Smooth muscle cell (in vitro differentiated cells): ENCODE measurements at regions not wholly inside any gene's neighbourhood (a gene's known extent, or its start where the extent isn't known, plus 50 kb on each side); places are given as distances from the start of the nearest gene placed in this dataset.

ENCODE experiments used
- DNase-seq: peaks from one replicate; lab custom pipeline; 2025; ENCODE audit not compliant: unreplicated experiment; lab: John Stamatoyannopoulos, UW
- H2AFZ ChIP-seq: fragments of 200-600 bp; sonication (generic); 2 replicates; pipeline ENCODE4 v1.6.0; 2016; ENCODE audit warnings: antibody characterized with exemption, low read depth, mild to moderate bottlenecking
- H3F3A ChIP-seq: fragments of 200-600 bp; sonication (generic); 2 replicates; pipeline ENCODE4 v1.6.0; 2017; ENCODE audit warnings: antibody characterized with exemption, low read depth
- H3K27ac ChIP-seq: fragments of 200-600 bp; sonication (generic); 2 replicates; pipeline ENCODE4 v1.5.1; 2016; ENCODE audit warnings: low read depth, mild to moderate bottlenecking
- H3K27me3 ChIP-seq: fragments of 200-600 bp; sonication (generic); 2 replicates; pipeline ENCODE4 v1.6.1; 2016; ENCODE audit warnings: low read depth, mild to moderate bottlenecking
- H3K36me3 ChIP-seq: fragments of 200-600 bp; sonication (generic); 2 replicates; pipeline ENCODE4 v1.5.1; 2016; ENCODE audit warnings: low read depth
- H3K4me1 ChIP-seq: fragments of 200-600 bp; sonication (generic); 2 replicates; pipeline ENCODE4 v1.5.1; 2016; ENCODE audit warnings: low read depth
- H3K4me2 ChIP-seq: fragments of 200-600 bp; sonication (generic); 2 replicates; pipeline ENCODE4 v1.6.0; 2016; ENCODE audit warnings: mild to moderate bottlenecking
- H3K4me3 ChIP-seq: fragments of 200-600 bp; sonication (generic); 2 replicates; pipeline ENCODE4 v1.5.1; 2016; ENCODE audit warnings: mild to moderate bottlenecking
- H3K79me2 ChIP-seq: fragments of 200-600 bp; sonication (generic); 2 replicates; pipeline ENCODE4 v1.6.0; 2016; ENCODE audit warnings: low read depth, mild to moderate bottlenecking
- H3K9ac ChIP-seq: fragments of 200-600 bp; sonication (generic); 2 replicates; pipeline ENCODE4 v1.6.0; 2016; ENCODE audit warnings: low read depth
- H3K9me3 ChIP-seq: fragments of 200-600 bp; sonication (generic); replicated peaks from 2 replicates; pipeline ENCODE4 v1.5.1; 2016; ENCODE audit warnings: low read depth
- H4K20me1 ChIP-seq: fragments of 200-600 bp; sonication (generic); 2 replicates; pipeline ENCODE4 v1.6.0; 2016; ENCODE audit warnings: low read depth
- CTCF ChIP-seq: fragments of 200-600 bp; sonication (generic); IDR thresholded peaks from 2 replicates; pipeline ENCODE4 v1.5.1; 2017; ENCODE audit warnings: borderline replicate concordance, mild to moderate bottlenecking, antibody characterized with exemption; ENCODE audit not compliant: insufficient read depth, poor library complexity, severe bottlenecking
- WGBS: methylation state at CpG from one replicate; pipeline ENCODE4 v1.1.7; 2016; ENCODE audit warnings: low lambda C conversion rate; 5-methylcytosine and 5-hydroxymethylcytosine counted together

GRCh38 chr15:89395461-89395871 lies 60.8 kb upstream of the POLG start:
- H3K27me3 ChIP-seq, result peaks cover 92% of the 10 kb centered on the region

GRCh38 chr15:89395031-89395430 lies 60.4 kb upstream of the POLG start:
- Histone ChIP-seq H3F3A (no peaks in the 10 kb centered on the region), H3K36me3 (no peaks in the 10 kb centered on the region), H3K9me3 (no peaks in the 10 kb centered on the region), H3K4me1 (peaks cover 29% of the 10 kb centered on the region), H3K27ac (no peak overlapping the region), H2AFZ (no peak overlapping the region), H3K9ac (no peak overlapping the region), H3K4me3 (no peak overlapping the region), H3K27me3 (peaks cover 92% of the 10 kb centered on the region), H3K79me2 (no peaks in the 10 kb centered on the region), H3K4me2 (no peak overlapping the region), H4K20me1 (no peaks in the 10 kb centered on the region)
- 76% methylated on average over 2 of the region's 2 CpGs for WGBS
- no peak for DNase-seq
- no peak for TF ChIP-seq CTCF

More at GRCh38 chr15:89395461-89395871, 60.8 kb upstream of the POLG start:
- H3K4me1 ChIP-seq, result peaks cover 28% of the 10 kb centered on the region
- H3K4me2 ChIP-seq, result no peak overlapping the region
- H3K9ac ChIP-seq, result no peak overlapping the region
- H3K36me3 ChIP-seq, result no peaks in the 10 kb centered on the region
- H4K20me1 ChIP-seq, result no peaks in the 10 kb centered on the region
- H2AFZ ChIP-seq, result no peak overlapping the region
- H3K27ac ChIP-seq, result no peak overlapping the region
- no peaks in the 10 kb centered on the region for H3F3A ChIP-seq
- no peak overlapping the region for H3K4me3 ChIP-seq
- H3K79me2 ChIP-seq, result no peaks in the 10 kb centered on the region
- 56% methylated on average over 10 of the region's 10 CpGs for WGBS
- no peak for TF ChIP-seq CTCF
- no peak for DNase-seq
- H3K9me3 ChIP-seq, result no peaks in the 10 kb centered on the region

- Histone ChIP-seq H3K4me2 (no peak overlapping the region), H3K9ac (no peak overlapping the region), H2AFZ (no peak overlapping the region), H3K27me3 (peaks cover 92% of the 10 kb centered on the region), H4K20me1 (no peaks in the 10 kb centered on the region), H3K4me1 (peaks cover 31% of the 10 kb centered on the region), H3F3A (no peaks in the 10 kb centered on the region), H3K9me3 (no peaks in the 10 kb centered on the region), H3K4me3 (no peak overlapping the region), H3K27ac (no peak overlapping the region), H3K79me2 (no peaks in the 10 kb centered on the region), H3K36me3 (no peaks in the 10 kb centered on the region)
- 67% methylated on average over 5 of the region's 5 CpGs for WGBS
- TF ChIP-seq CTCF, result no peak
- no peak for DNase-seq
Observed at GRCh38 chr15:89393056-89393455, 58.4 kb upstream of the POLG start.

- Histone ChIP-seq H3K27me3 (peaks cover 85% of the 10 kb centered on the region), H3K79me2 (no peaks in the 10 kb centered on the region), H3K36me3 (no peaks in the 10 kb centered on the region), H3F3A (no peaks in the 10 kb centered on the region), H3K9me3 (no peaks in the 10 kb centered on the region), H3K4me3 (no peak overlapping the region), H3K4me1 (peaks cover 31% of the 10 kb centered on the region), H3K27ac (no peak overlapping the region), H3K9ac (no peak overlapping the region), H2AFZ (no peak overlapping the region), H4K20me1 (no peaks in the 10 kb centered on the region), H3K4me2 (no peak overlapping the region)
- no peak for DNase-seq
- WGBS, result 52% methylated on average over 12 of the region's 12 CpGs
- no peak for TF ChIP-seq CTCF
Observed at GRCh38 chr15:89391685-89392257, 57.1 kb upstream of the POLG start.
